Calu3 (cell line): ENCODE measurements at regions not wholly inside any gene's neighbourhood (a gene's known extent, or its start where the extent isn't known, plus 50 kb on each side); places are given as distances from the start of the nearest gene placed in this dataset.

Source experiments
- BruUV-seq: library from RNA; stranded (reverse); fragments of 400-500 nt; replicated peaks from 2 replicates; lab custom pipeline; 2021; lab: Mats Ljungman, UMichigan
- CTCF ChIA-PET: fragments of 300-600 bp; sonication (Branson Sonifier 250); formaldehyde crosslinking; loops from one replicate; lab custom pipeline; 2022; ENCODE audit warnings: antibody characterized with exemption; lab: Charles Lee
- DNase-seq: peaks from one replicate; pipeline ENCODE4 v3.0.0; 2022
- H3K27ac Mint-ChIP-seq: one replicate; pipeline ENCODE4 v1.8.0; 2022; ENCODE audit warnings: mixed read lengths; ENCODE audit not compliant: unreplicated experiment
- H3K27me3 Mint-ChIP-seq: one replicate; pipeline ENCODE4 v1.8.0; 2022; ENCODE audit warnings: mixed read lengths; ENCODE audit not compliant: unreplicated experiment
- H3K36me3 Mint-ChIP-seq: one replicate; pipeline ENCODE4 v1.8.0; 2022; ENCODE audit warnings: mild to moderate bottlenecking, moderate library complexity, mixed read lengths; ENCODE audit not compliant: insufficient read depth, unreplicated experiment
- H3K4me1 Mint-ChIP-seq: one replicate; pipeline ENCODE4 v1.8.0; 2022; ENCODE audit warnings: mild to moderate bottlenecking, low read depth, mixed read lengths; ENCODE audit not compliant: unreplicated experiment
- H3K4me3 Mint-ChIP-seq: one replicate; pipeline ENCODE4 v1.8.0; 2022; ENCODE audit warnings: mild to moderate bottlenecking, low read depth, moderate library complexity, mixed read lengths; ENCODE audit not compliant: unreplicated experiment
- H3K9me3 Mint-ChIP-seq: one replicate; pipeline ENCODE4 v1.8.0; 2022; ENCODE audit warnings: low read depth, mixed read lengths; ENCODE audit not compliant: unreplicated experiment
- intact Hi-C: fragments of 100-400 bp; cut with micrococcal nuclease; formaldehyde crosslinking; loops from one replicate; pipeline ENCODE4 v1.10.0; 2022; ENCODE audit not compliant: unreplicated experiment
- TF ChIP-seq, protein P1 (sequence below): fragments of 200-600 bp; IDR thresholded peaks from one replicate; pipeline ENCODE4 v1.8.0; 2022; ENCODE audit warnings: antibody characterized with exemption; ENCODE audit not compliant: unreplicated experiment

DNA sequence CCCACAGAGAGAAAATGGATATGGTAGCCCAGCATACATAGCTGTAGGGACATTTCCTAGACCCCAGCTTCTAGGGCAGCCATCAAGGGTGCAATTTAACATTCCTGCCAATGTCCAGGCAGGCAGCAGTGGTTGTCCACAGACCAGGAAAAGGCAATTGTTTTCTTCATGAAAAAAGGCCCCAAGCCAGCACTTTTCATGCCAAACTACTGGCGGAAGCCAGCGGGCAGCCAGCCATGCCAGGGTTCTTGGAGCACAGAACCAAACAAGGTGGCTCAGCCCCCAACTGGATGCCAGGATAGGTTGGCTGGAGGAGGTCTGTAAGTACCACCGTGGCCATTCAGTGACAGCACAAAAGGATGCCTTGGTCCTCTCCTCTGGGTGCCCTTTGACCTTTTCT lies 94.6 kb downstream of the BANF2 start:
- no TSS peak for BruUV-seq
- TF ChIP-seq, protein P1, sequence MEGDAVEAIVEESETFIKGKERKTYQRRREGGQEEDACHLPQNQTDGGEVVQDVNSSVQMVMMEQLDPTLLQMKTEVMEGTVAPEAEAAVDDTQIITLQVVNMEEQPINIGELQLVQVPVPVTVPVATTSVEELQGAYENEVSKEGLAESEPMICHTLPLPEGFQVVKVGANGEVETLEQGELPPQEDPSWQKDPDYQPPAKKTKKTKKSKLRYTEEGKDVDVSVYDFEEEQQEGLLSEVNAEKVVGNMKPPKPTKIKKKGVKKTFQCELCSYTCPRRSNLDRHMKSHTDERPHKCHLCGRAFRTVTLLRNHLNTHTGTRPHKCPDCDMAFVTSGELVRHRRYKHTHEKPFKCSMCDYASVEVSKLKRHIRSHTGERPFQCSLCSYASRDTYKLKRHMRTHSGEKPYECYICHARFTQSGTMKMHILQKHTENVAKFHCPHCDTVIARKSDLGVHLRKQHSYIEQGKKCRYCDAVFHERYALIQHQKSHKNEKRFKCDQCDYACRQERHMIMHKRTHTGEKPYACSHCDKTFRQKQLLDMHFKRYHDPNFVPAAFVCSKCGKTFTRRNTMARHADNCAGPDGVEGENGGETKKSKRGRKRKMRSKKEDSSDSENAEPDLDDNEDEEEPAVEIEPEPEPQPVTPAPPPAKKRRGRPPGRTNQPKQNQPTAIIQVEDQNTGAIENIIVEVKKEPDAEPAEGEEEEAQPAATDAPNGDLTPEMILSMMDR: no peak
- intact Hi-C loops: no loop called here
- H3K4me1 Mint-ChIP-seq: no peaks in the 10 kb centered on the region
- no peak overlapping the region for H3K4me3 Mint-ChIP-seq
- no peak overlapping the region for H3K27ac Mint-ChIP-seq
- DNase-seq: no peak
- no peaks in the 10 kb centered on the region for H3K36me3 Mint-ChIP-seq
- H3K9me3 Mint-ChIP-seq: no peaks in the 10 kb centered on the region
- no peaks in the 10 kb centered on the region for H3K27me3 Mint-ChIP-seq
- CTCF ChIA-PET: no interaction called here

DNA sequence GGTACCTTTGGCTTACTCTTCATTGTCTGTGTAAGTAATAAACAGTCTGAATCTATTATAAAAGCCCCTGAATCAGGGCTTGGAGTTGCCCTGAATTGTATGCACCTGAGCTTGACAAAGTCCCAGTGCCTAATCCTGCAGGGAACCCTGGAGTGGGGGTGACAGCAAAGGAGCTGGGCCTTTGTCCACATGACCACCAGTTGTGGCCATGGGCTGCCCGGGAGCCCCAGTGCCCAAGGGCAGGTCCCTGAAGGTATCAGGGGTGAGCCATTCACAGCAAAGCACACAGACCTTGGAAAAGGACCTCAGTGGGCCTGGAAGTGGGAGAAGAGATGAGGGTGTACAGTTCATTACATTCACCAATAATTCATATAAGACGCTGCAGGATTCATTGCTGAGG lies 94.2 kb downstream of the BANF2 start:
- TF ChIP-seq, protein P1: no peak
- CTCF ChIA-PET: no interaction called here
- Mint-ChIP-seq H3K9me3 (no peaks in the 10 kb centered on the region), H3K4me3 (no peak overlapping the region), H3K4me1 (no peaks in the 10 kb centered on the region), H3K27ac (no peak overlapping the region), H3K36me3 (no peaks in the 10 kb centered on the region), H3K27me3 (no peaks in the 10 kb centered on the region)
- no TSS peak for BruUV-seq
- no peak for DNase-seq
- intact Hi-C loops: no loop called here

DNA sequence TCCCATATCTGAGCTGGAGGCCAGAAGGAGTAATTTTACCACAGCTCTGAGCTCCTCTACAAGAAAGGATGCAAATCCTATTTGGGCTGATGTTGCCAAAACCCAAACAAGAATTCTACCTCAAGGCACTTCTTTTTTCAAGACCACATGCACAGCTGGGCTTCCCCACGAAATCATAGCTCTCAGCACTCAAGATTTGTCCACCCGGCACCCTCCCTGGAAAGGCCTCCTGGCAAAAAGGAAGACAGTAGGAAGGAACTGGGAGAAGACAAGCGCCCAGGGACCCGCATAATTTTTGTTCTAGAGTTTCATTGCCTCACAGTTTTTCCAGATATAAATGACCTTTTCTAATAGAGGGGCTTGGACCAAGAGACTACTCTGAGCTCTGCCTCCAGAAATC lies 90.5 kb downstream of the BANF2 start:
- DNase-seq: no peak
- no TSS peak for BruUV-seq
- intact Hi-C loops: no loop called here
- no peaks in the 10 kb centered on the region for H3K9me3 Mint-ChIP-seq
- H3K4me3 Mint-ChIP-seq: no peak overlapping the region
- no peak overlapping the region for H3K27ac Mint-ChIP-seq
- no peaks in the 10 kb centered on the region for H3K27me3 Mint-ChIP-seq
- no peaks in the 10 kb centered on the region for H3K4me1 Mint-ChIP-seq
- TF ChIP-seq, protein P1: no peak
- CTCF ChIA-PET: no interaction called here
- H3K36me3 Mint-ChIP-seq: no peaks in the 10 kb centered on the region

DNA sequence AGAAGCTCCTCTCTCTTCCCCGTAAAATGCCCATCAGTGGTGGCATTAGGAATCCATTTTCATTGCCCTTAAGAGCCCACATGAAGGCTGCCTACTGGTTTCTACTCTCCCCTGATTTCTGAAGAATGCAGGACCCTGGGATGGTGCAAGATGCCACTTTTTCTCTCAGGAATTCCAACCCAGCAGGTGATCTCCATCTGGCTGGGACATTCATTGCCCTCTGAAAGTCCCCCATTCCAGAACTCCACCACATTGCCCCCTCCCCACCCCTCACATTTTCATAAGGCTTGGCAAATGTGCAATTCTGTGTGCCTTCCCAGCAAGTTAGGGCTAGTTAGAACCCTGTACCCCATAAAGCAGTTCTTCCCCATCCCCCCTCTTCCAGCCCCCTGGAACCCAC lies 88.0 kb downstream of the BANF2 start:
- TF ChIP-seq, protein P1: no peak
- BruUV-seq: no TSS peak
- H3K27ac Mint-ChIP-seq: no peak overlapping the region
- CTCF ChIA-PET: no interaction called here
- no peaks in the 10 kb centered on the region for H3K9me3 Mint-ChIP-seq
- no peak for DNase-seq
- H3K36me3 Mint-ChIP-seq: no peaks in the 10 kb centered on the region
- no peak overlapping the region for H3K4me3 Mint-ChIP-seq
- no peaks in the 10 kb centered on the region for H3K4me1 Mint-ChIP-seq
- no peaks in the 10 kb centered on the region for H3K27me3 Mint-ChIP-seq
- intact Hi-C loops: no loop called here

DNA sequence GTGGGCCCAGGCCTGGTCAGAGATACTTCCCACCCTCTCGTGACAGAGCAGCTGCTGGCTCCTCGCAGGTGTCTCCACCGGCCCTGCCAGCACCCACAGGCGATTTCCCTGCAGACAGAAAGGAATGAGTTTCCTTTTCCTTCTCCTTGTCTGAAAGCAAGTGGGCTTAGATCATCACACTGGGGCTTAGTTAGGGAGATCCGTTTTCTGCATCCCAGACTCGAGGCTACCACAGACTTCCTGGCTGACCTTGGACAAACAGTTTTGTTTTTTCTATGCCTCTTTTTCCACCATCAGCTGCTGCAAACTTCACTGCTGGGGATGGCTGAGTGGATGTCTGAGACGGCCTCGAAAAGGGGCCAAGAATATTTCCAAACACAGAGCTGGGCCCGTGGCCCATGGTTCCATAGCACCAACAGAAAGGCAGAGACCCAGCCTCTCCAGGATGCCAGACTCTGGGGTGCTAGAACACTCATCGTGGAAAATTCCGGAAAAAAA lies 86.5 kb downstream of the BANF2 start:
- CTCF ChIA-PET: no interaction called here
- H3K4me1 Mint-ChIP-seq: no peaks in the 10 kb centered on the region
- BruUV-seq: no TSS peak
- H3K36me3 Mint-ChIP-seq: no peaks in the 10 kb centered on the region
- no peak overlapping the region for H3K4me3 Mint-ChIP-seq
- TF ChIP-seq, protein P1: no peak
- intact Hi-C loops: no loop called here
- no peaks in the 10 kb centered on the region for H3K27me3 Mint-ChIP-seq
- H3K9me3 Mint-ChIP-seq: no peaks in the 10 kb centered on the region
- DNase-seq: no peak
- no peak overlapping the region for H3K27ac Mint-ChIP-seq
